ENCODE measurements at regions not wholly inside any gene's neighbourhood (a gene's known extent, or its start where the extent isn't known, plus 50 kb on each side); places are given as distances from the start of the nearest gene placed in this dataset.

GRCh38 chr1:88284666-88285366 lies 399.3 kb upstream of the PKN2 start:
- no peak for TF ChIP-seq CTCF (IDR thresholded peaks at IDR 0.05; ENCODE audit: insufficient read depth, low read length)
- H3K4me3 ChIP-seq (ENCODE audit: low read depth, low read length) = no peak overlapping the region
- DNase-seq (ENCODE audit: low read depth) = no peak

- no peak overlapping the region for H3K4me3 ChIP-seq (ENCODE audit: low read depth, low read length)
- TF ChIP-seq CTCF (IDR thresholded peaks at IDR 0.05; ENCODE audit: insufficient read depth, low read length) = no peak
- DNase-seq (ENCODE audit: low read depth) = no peak
Measured at GRCh38 chr1:88286716-88287115, 397.4 kb upstream of the PKN2 start.

GRCh38 chr1:88288571-88288970 lies 395.5 kb upstream of the PKN2 start:
- no peak for TF ChIP-seq CTCF (IDR thresholded peaks at IDR 0.05; ENCODE audit: insufficient read depth, low read length)
- no peak overlapping the region for H3K4me3 ChIP-seq (ENCODE audit: low read depth, low read length)
- DNase-seq (ENCODE audit: low read depth) = no peak

GRCh38 chr1:88289401-88290102 lies 394.5 kb upstream of the PKN2 start:
- no peak for TF ChIP-seq CTCF (IDR thresholded peaks at IDR 0.05; ENCODE audit: insufficient read depth, low read length)
- H3K4me3 ChIP-seq (ENCODE audit: low read depth, low read length) = no peak overlapping the region
- DNase-seq (ENCODE audit: low read depth) = no peak

- DNase-seq (ENCODE audit: low read depth) = no peak
- no peak for TF ChIP-seq CTCF (IDR thresholded peaks at IDR 0.05; ENCODE audit: insufficient read depth, low read length)
- H3K4me3 ChIP-seq (ENCODE audit: low read depth, low read length) = no peak overlapping the region
Measured at GRCh38 chr1:88291611-88292354, 392.3 kb upstream of the PKN2 start.

GRCh38 chr1:88293691-88294190 lies 390.3 kb upstream of the PKN2 start:
- no peak for DNase-seq (ENCODE audit: low read depth)
- no peak for TF ChIP-seq CTCF (IDR thresholded peaks at IDR 0.05; ENCODE audit: insufficient read depth, low read length)
- H3K4me3 ChIP-seq (ENCODE audit: low read depth, low read length) = no peak overlapping the region
